ENCODE measurements at regions not wholly inside any gene's neighbourhood (a gene's known extent, or its start where the extent isn't known, plus 50 kb on each side); places are given as distances from the start of the nearest gene placed in this dataset.

- Histone ChIP-seq H3K27me3 (ENCODE audit: insufficient read depth in 3 of 3, low read length in 2 of 3) (no peaks in the 10 kb centered on the region), H3K9me3 (peaks cover 4% of the 10 kb centered on the region), H3K4me1 (no peaks in the 10 kb centered on the region), H3K4me3 (no peak overlapping the region), H3K36me3 (ENCODE audit: insufficient read depth in 1 of 2, low read depth in 1 of 2) (no peaks in the 10 kb centered on the region), H3K27ac (no peak overlapping the region)
- DNase-seq: no peak
- no peak for ATAC-seq
- TF ChIP-seq CTCF (IDR thresholded peaks at IDR 0.05): no peak
- intact Hi-C loops (cut with DNase I): no loop called here
Measured at GRCh38 chr4:66991521-66991920, 553.8 kb downstream of the CENPC start.

- no peak for DNase-seq
- Histone ChIP-seq H3K27me3 (ENCODE audit: insufficient read depth in 3 of 3, low read length in 2 of 3) (no peaks in the 10 kb centered on the region), H3K36me3 (ENCODE audit: insufficient read depth in 1 of 2, low read depth in 1 of 2) (no peaks in the 10 kb centered on the region), H3K4me3 (no peak overlapping the region), H3K4me1 (no peaks in the 10 kb centered on the region), H3K27ac (no peak overlapping the region), H3K9me3 (no peaks in the 10 kb centered on the region)
- ATAC-seq: no peak
- 39 to 48% (median 45%) methylated on average over 2 of the region's 2 CpGs for WGBS, 3 donors
- intact Hi-C loops (cut with DNase I): no loop called here
- TF ChIP-seq CTCF (IDR thresholded peaks at IDR 0.05): no peak
Measured at GRCh38 chr4:66974665-66975064, 570.6 kb downstream of the CENPC start.

- no peaks in the 10 kb centered on the region for H3K4me1 ChIP-seq
- H3K36me3 ChIP-seq (ENCODE audit: insufficient read depth in 1 of 2, low read depth in 1 of 2): no peaks in the 10 kb centered on the region
- H3K27ac ChIP-seq: no peak overlapping the region
- DNase-seq: no peak
- no peak overlapping the region for H3K4me3 ChIP-seq
- no peak for ATAC-seq
- TF ChIP-seq CTCF (IDR thresholded peaks at IDR 0.05): no peak
- no peaks in the 10 kb centered on the region for H3K27me3 ChIP-seq (ENCODE audit: insufficient read depth in 3 of 3, low read length in 2 of 3)
- intact Hi-C loops (cut with DNase I): no loop called here
- H3K9me3 ChIP-seq: no peaks in the 10 kb centered on the region
- WGBS, 3 donors: 79 to 84% (median 83%) methylated on average over 2 of the region's 2 CpGs
Measured at GRCh38 chr4:66972087-66972486, 573.2 kb downstream of the CENPC start.

GRCh38 chr4:66964467-66964866 lies 580.8 kb downstream of the CENPC start:
- H3K36me3 ChIP-seq (ENCODE audit: insufficient read depth in 1 of 2, low read depth in 1 of 2): no peaks in the 10 kb centered on the region
- H3K27ac ChIP-seq: no peak overlapping the region
- no peak for TF ChIP-seq CTCF (IDR thresholded peaks at IDR 0.05)
- no peaks in the 10 kb centered on the region for H3K27me3 ChIP-seq (ENCODE audit: insufficient read depth in 3 of 3, low read length in 2 of 3)
- ATAC-seq (no peak), DNase-seq (no peak)
- 71 to 84% (median 81%) methylated on average over 1 of the region's 1 CpG for WGBS, 3 donors
- H3K4me1 ChIP-seq: no peaks in the 10 kb centered on the region
- intact Hi-C loops (cut with DNase I): no loop called here
- no peak overlapping the region for H3K4me3 ChIP-seq
- H3K9me3 ChIP-seq: no peaks in the 10 kb centered on the region

- no peak overlapping the region for H3K4me3 ChIP-seq
- DNase-seq: no peak
- H3K27me3 ChIP-seq (ENCODE audit: insufficient read depth in 3 of 3, low read length in 2 of 3): no peaks in the 10 kb centered on the region
- no peak overlapping the region for H3K27ac ChIP-seq
- no peak for ATAC-seq
- H3K36me3 ChIP-seq (ENCODE audit: insufficient read depth in 1 of 2, low read depth in 1 of 2): no peaks in the 10 kb centered on the region
- no peak for TF ChIP-seq CTCF (IDR thresholded peaks at IDR 0.05)
- intact Hi-C loops (cut with DNase I): no loop called here
- no peaks in the 10 kb centered on the region for H3K9me3 ChIP-seq
- H3K4me1 ChIP-seq: no peaks in the 10 kb centered on the region
- 54 to 63% (median 59%) methylated on average over 3 of the region's 3 CpGs for WGBS, 3 donors
Measured at GRCh38 chr4:66963084-66963483, 582.2 kb downstream of the CENPC start.
